GM18508 (cell line): ENCODE measurements at regions not wholly inside any gene's neighbourhood (a gene's known extent, or its start where the extent isn't known, plus 50 kb on each side); places are given as distances from the start of the nearest gene placed in this dataset.

Experiments
- ATAC-seq: cut with Tn5 transposase; IDR thresholded peaks from one replicate; pipeline ENCODE4 v1.9.1; 2021; ENCODE audit warnings: moderate number of reproducible peaks; ENCODE audit not compliant: insufficient read depth, unreplicated experiment

GRCh38 chr3:162994165-162994564, 1497.6 kb downstream of the OTOL1 start:
- no peak for ATAC-seq

GRCh38 chr3:162996368-162996767, 1499.8 kb downstream of the OTOL1 start:
- no peak for ATAC-seq

- ATAC-seq = no peak
These were observed 1501.6 kb downstream of the OTOL1 start for GRCh38 chr3:162998205-162998604.

- no peak for ATAC-seq
These were observed 1515.0 kb downstream of the OTOL1 start for GRCh38 chr3:163011596-163011995.

GRCh38 chr3:163016251-163016650, 1519.6 kb downstream of the OTOL1 start:
- no peak for ATAC-seq

- no peak for ATAC-seq
These were observed 1521.5 kb downstream of the OTOL1 start for GRCh38 chr3:163018067-163018466.

GRCh38 chr3:163018664-163019063, 1522.1 kb downstream of the OTOL1 start:
- ATAC-seq = no peak

GRCh38 chr3:163019260-163019659, 1522.7 kb downstream of the OTOL1 start:
- no peak for ATAC-seq

- no peak for ATAC-seq
These were observed 1537.0 kb downstream of the OTOL1 start for GRCh38 chr3:163033652-163034051.

GRCh38 chr3:163039636-163040035, 1543.0 kb downstream of the OTOL1 start:
- no peak for ATAC-seq

- no peak for ATAC-seq
These were observed 1546.5 kb downstream of the OTOL1 start for GRCh38 chr3:163043074-163043473.

- ATAC-seq = no peak
These were observed 1549.3 kb downstream of the OTOL1 start for GRCh38 chr3:163045945-163046344.

- no peak for ATAC-seq
These were observed 1552.3 kb downstream of the OTOL1 start for GRCh38 chr3:163048881-163049280.

GRCh38 chr3:163056874-163057497, 1560.4 kb downstream of the OTOL1 start:
- no peak for ATAC-seq

GRCh38 chr3:163058031-163058854, 1561.6 kb downstream of the OTOL1 start:
- no peak for ATAC-seq

GRCh38 chr3:163071713-163072112, 1575.1 kb downstream of the OTOL1 start:
- ATAC-seq = no peak
